Transverse colon (tissue), 4 donors: ENCODE measurements at regions not wholly inside any gene's neighbourhood (a gene's known extent, or its start where the extent isn't known, plus 50 kb on each side); places are given as distances from the start of the nearest gene placed in this dataset.

Source experiments
- DNase-seq: peaks from one replicate; pipeline ENCODE4 v3.0.0-alpha.2; 2019
- H3K27ac ChIP-seq, 4 donors: fragments of 200-600 bp; sonication (generic); 2 replicates each; pipeline ENCODE4 v1.5.1; 2016 to 2018; ENCODE audit warnings: inconsistent platforms in 4 of 4
- H3K27me3 ChIP-seq: fragments of 200-600 bp; sonication (generic); 2 replicates; pipeline ENCODE4 v1.5.1; 2017; ENCODE audit warnings: inconsistent platforms
- H3K36me3 ChIP-seq, 4 donors: fragments of 200-600 bp; sonication (generic); 2 replicates each; pipeline ENCODE4 v1.5.1; 2017 to 2019; ENCODE audit warnings: inconsistent platforms in 4 of 4
- H3K4me1 ChIP-seq, 4 donors: fragments of 200-600 bp; sonication (generic); 2 replicates each; pipeline ENCODE4 v1.5.1; 2017 to 2020; ENCODE audit warnings: inconsistent platforms in 4 of 4
- H3K4me3 ChIP-seq, 4 donors: fragments of 200-600 bp; sonication (generic); 1 replicate in 1 of 4; 2 replicates in 3 of 4; pipeline versions ENCODE4 v1.5.1 to v1.6.1; 2017 to 2019; ENCODE audit warnings: inconsistent platforms in 4 of 4
- H3K9me3 ChIP-seq, 2 donors: fragments of 200-600 bp; sonication (generic); 2 replicates each; pipeline ENCODE4 v1.5.1; 2017 to 2019; ENCODE audit warnings: inconsistent platforms in 2 of 2
- EP300 ChIP-seq: sonication (generic); formaldehyde crosslinking; IDR thresholded peaks from one replicate; pipeline ENCODE4 v1.6.1; 2017; ENCODE audit warnings: antibody characterized with exemption, low read depth
- POLR2A ChIP-seq: fragments of 450-650 bp; IDR thresholded peaks from one replicate; pipeline ENCODE4 v1.6.1; 2016; ENCODE audit warnings: antibody characterized with exemption, mild to moderate bottlenecking, moderate library complexity
- POLR2AphosphoS5 ChIP-seq, 3 donors: sonication (generic); formaldehyde crosslinking; IDR thresholded peaks; one replicate each; pipeline ENCODE4 v1.6.1; 2016; ENCODE audit warnings: antibody characterized with exemption in 3 of 3
- WGBS, 2 donors: methylation state at CpG; one replicate each; pipeline ENCODE4 v1.1.5; 2018; ENCODE audit warnings: low coverage in 1 of 2; 5-methylcytosine and 5-hydroxymethylcytosine counted together
- in situ Hi-C, 4 donors: fragments of 200-750 bp; cut with MboI; loops; one replicate each; pipeline versions ENCODE4 v1.15.0 to v1.15.1; 2017; ENCODE audit warnings: low sequenced_read_pairs in 3 of 4, low pct_ligation_motif_present in 1 of 4, low pct_unique_long_range_greater_than_20kb in 1 of 4
- intact Hi-C: fragments of 100-400 bp; cut with DNase I; formaldehyde crosslinking; loops from one replicate; pipeline ENCODE4 v1.15.1; 2023; ENCODE audit warnings: low total_unique reads
- TF ChIP-seq, protein P1 (sequence below), 5 experiments: fragments of 200-600 bp in 3 of 5; fragments of 450-650 bp in 2 of 5; sonication (generic) in 3 of 5; IDR thresholded peaks; 1 replicate in 2 of 5; 2 replicates in 3 of 5; pipeline ENCODE4 v1.5.1; 2016 to 2017; ENCODE audit warnings: antibody characterized with exemption in 5 of 5, inconsistent platforms in 3 of 5, mild to moderate bottlenecking in 2 of 5, moderate library complexity in 1 of 5

- peak; percentile 10 for DNase-seq
- no peak overlapping the region for H3K27ac ChIP-seq
- no peaks in the 10 kb centered on the region for H3K9me3 ChIP-seq
- WGBS, 2 donors, result 3% methylated on average over 43 of the region's 44 CpGs; no CpG with 5 or more reads in 1 of the 2 donors
- peaks cover 4 to 22% (median 13%) of the 10 kb centered on the region in 4 donors for H3K4me1 ChIP-seq
- peaks cover 75% of the 10 kb centered on the region for H3K27me3 ChIP-seq
- H3K36me3 ChIP-seq, result no peaks in the 10 kb centered on the region
- no peak for TF ChIP-seq POLR2AphosphoS5 (IDR thresholded peaks at IDR 0.05)
- TF ChIP-seq EP300, result no peak
- TF ChIP-seq, protein P1, sequence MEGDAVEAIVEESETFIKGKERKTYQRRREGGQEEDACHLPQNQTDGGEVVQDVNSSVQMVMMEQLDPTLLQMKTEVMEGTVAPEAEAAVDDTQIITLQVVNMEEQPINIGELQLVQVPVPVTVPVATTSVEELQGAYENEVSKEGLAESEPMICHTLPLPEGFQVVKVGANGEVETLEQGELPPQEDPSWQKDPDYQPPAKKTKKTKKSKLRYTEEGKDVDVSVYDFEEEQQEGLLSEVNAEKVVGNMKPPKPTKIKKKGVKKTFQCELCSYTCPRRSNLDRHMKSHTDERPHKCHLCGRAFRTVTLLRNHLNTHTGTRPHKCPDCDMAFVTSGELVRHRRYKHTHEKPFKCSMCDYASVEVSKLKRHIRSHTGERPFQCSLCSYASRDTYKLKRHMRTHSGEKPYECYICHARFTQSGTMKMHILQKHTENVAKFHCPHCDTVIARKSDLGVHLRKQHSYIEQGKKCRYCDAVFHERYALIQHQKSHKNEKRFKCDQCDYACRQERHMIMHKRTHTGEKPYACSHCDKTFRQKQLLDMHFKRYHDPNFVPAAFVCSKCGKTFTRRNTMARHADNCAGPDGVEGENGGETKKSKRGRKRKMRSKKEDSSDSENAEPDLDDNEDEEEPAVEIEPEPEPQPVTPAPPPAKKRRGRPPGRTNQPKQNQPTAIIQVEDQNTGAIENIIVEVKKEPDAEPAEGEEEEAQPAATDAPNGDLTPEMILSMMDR (IDR thresholded peaks at IDR 0.05), result no peak
- TF ChIP-seq POLR2A, result no peak
- peak overlapping the region in 3 of 4 donors; percentile 40 to 66 (median 53) for H3K4me3 ChIP-seq
- intact Hi-C loops (no loop called here), in situ Hi-C loops (no loop called here)
Observed at GRCh38 chr4:180059216-180059881, 2183.9 kb upstream of the TENM3 start.

DNA sequence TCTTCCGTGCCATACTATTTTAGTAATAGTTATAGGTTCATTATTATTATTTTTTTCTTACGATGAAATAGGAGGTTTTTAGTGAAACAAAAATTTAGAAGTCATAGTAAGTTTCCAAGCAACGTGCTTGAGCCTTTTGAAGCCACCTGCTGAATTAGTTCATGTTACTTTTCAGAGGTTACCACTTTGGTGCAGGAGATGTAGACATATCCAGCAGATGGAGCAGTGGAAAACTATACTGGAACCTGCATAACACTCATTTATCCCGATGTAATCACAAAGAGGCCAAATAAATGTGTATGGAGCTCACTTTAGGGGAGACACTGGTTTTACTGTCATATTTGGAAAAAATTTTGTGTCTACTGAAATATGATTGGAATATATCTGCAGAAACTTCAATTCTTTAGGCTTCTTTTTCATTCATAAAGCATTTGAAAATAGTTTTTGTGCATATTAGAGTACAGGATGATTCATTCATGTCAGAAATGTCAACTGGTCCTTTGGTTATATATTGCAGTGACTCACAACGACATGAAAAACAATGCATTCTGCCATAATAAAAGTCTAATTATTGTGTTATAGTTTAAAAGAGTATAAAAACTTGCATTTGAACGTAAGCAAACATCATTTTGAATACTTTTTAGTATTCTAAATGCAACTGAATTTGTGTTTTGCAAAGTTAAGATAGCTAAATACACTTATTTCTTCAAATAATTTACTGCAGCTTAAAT is 2182.9 kb upstream of the TENM3 start:
- 21 to 28% methylated on average over 6 of the region's 6 CpGs for WGBS, 2 donors

DNA sequence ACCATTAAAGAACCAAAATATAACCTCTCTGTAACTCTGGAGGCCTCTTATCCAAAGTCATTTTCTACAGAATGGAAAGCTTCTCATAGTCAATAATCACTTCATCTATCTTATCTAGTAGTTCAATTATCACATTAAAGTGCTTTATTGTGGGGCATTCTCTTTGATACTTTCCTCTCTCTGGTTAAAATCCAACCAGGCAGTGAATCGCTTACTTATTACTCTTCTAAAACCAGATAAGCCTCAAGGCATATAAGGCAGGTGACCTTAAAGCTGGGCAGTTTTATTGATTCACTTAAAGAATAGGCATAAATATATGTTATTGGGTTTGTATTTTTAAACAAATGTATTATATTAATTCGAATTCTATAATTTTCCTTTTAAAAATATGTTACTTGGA is 2162.1 kb upstream of the TENM3 start:
- H3K27me3 ChIP-seq, result no peaks in the 10 kb centered on the region

More for the DNA sequence above, 2182.9 kb upstream of the TENM3 start:
- in situ Hi-C loops (no loop called here), intact Hi-C loops (no loop called here)
- DNase-seq, result no peak
- H3K27ac ChIP-seq, result no peak overlapping the region
- no peaks in the 10 kb centered on the region for H3K9me3 ChIP-seq
- H3K4me3 ChIP-seq, result peak overlapping the region in 1 of 4 donors; percentile 66
- peaks cover 78% of the 10 kb centered on the region for H3K27me3 ChIP-seq
- TF ChIP-seq, protein P1 (IDR thresholded peaks at IDR 0.05), result no peak
- no peak for TF ChIP-seq POLR2AphosphoS5 (IDR thresholded peaks at IDR 0.05)
- TF ChIP-seq EP300, result no peak
- TF ChIP-seq POLR2A, result no peak
- H3K4me1 ChIP-seq, result peaks cover 4 to 22% (median 13%) of the 10 kb centered on the region in 4 donors
- H3K36me3 ChIP-seq, result no peaks in the 10 kb centered on the region

GRCh38 chr4:180084561-180084960 is 2158.6 kb upstream of the TENM3 start:
- in situ Hi-C loops, result no loop called here
- H3K27ac ChIP-seq, result no peak overlapping the region
- H3K27me3 ChIP-seq, result no peaks in the 10 kb centered on the region
- no peak overlapping the region for H3K4me3 ChIP-seq
- no peak for TF ChIP-seq POLR2AphosphoS5 (IDR thresholded peaks at IDR 0.05)
- TF ChIP-seq, protein P1 (IDR thresholded peaks at IDR 0.05), result no peak
- no peak for DNase-seq
- no peaks in the 10 kb centered on the region for H3K36me3 ChIP-seq
- no peaks in the 10 kb centered on the region for H3K9me3 ChIP-seq
- WGBS, 2 donors, result 50 to 70% methylated on average over 4 of the region's 4 CpGs
- intact Hi-C loops, result no loop called here
- peaks cover 0 to 17% (median 2%) of the 10 kb centered on the region in 4 donors for H3K4me1 ChIP-seq

More for the DNA sequence above, 2162.1 kb upstream of the TENM3 start:
- no peak overlapping the region for H3K27ac ChIP-seq
- H3K4me3 ChIP-seq, result no peak overlapping the region
- no peak for DNase-seq
- TF ChIP-seq POLR2A, result no peak
- TF ChIP-seq, protein P1 (IDR thresholded peaks at IDR 0.05), result no peak
- TF ChIP-seq EP300, result no peak
- no peak for TF ChIP-seq POLR2AphosphoS5 (IDR thresholded peaks at IDR 0.05)
- intact Hi-C loops (no loop called here), in situ Hi-C loops (no loop called here)
- no peaks in the 10 kb centered on the region for H3K36me3 ChIP-seq
- WGBS, 2 donors, result 26 to 60% methylated on average over 2 of the region's 2 CpGs
- H3K4me1 ChIP-seq, result peaks cover 0 to 17% (median 2%) of the 10 kb centered on the region in 4 donors
- no peaks in the 10 kb centered on the region for H3K9me3 ChIP-seq
